Endothelial cell of umbilical vein (primary cell): ENCODE measurements at regions not wholly inside any gene's neighbourhood (a gene's known extent, or its start where the extent isn't known, plus 50 kb on each side); places are given as distances from the start of the nearest gene placed in this dataset.

Experiments
- BruUV-seq: library from RNA; stranded (reverse); fragments of 400-500 nt; replicated peaks from 2 replicates; lab custom pipeline; 2021; lab: Mats Ljungman, UMichigan
- CTCF ChIA-PET: fragments of 300-600, 350-600 bp; sonication (Branson Sonifier 250); formaldehyde crosslinking; loops from one replicate; lab custom pipeline; 2021; ENCODE audit warnings: antibody characterized with exemption, inconsistent platforms; lab: Charles Lee
- POLR2A ChIA-PET: fragments of 300-600, 350-600 bp; sonication (Branson Sonifier 250); formaldehyde crosslinking; loops from one replicate; lab custom pipeline; 2021; ENCODE audit warnings: antibody characterized with exemption, inconsistent platforms; lab: Charles Lee
- DNase-seq: peaks from one replicate; pipeline ENCODE4 v3.0.0-alpha.2; 2011; ENCODE audit warnings: low read depth, low spot score
- FAIRE-seq: peaks from 2 replicates; lab custom pipeline; 2011; peaks lifted over from hg19 to GRCh38; lab: Jason Lieb, UNC
- H2AFZ ChIP-seq: 2 replicates; pipeline ENCODE4 v1.6.0; 2012; ENCODE audit warnings: low read depth, low read length, control low read depth, inconsistent platforms
- H3K27ac ChIP-seq: 2 replicates; pipeline ENCODE4 v1.5.1; 2011; ENCODE audit warnings: low read depth, mild to moderate bottlenecking, control low read depth, low read length, moderate library complexity; ENCODE audit not compliant: insufficient read depth
- H3K27me3 ChIP-seq, 2 experiments: 2 replicates each; pipeline versions ENCODE4 v1.6.0 to v1.6.1; 2011; ENCODE audit warnings: low read length in 2 of 2, mixed read lengths in 1 of 2; ENCODE audit not compliant: control insufficient read depth in 2 of 2, insufficient read depth in 2 of 2
- H3K36me3 ChIP-seq, 2 experiments: 2 replicates in 1 of 2; 3 replicates in 1 of 2; pipeline ENCODE4 v1.5.1; 2011; ENCODE audit warnings: low read length in 2 of 2, mild to moderate bottlenecking in 1 of 2, moderate library complexity in 1 of 2; ENCODE audit not compliant: control insufficient read depth in 2 of 2, insufficient read depth in 2 of 2; ENCODE audit errors: extremely low read depth in 1 of 2
- H3K4me1 ChIP-seq: 3 replicates; pipeline ENCODE4 v1.5.1; 2011; ENCODE audit warnings: mild to moderate bottlenecking, low read length; ENCODE audit not compliant: control insufficient read depth, insufficient read depth; ENCODE audit errors: extremely low read depth
- H3K4me2 ChIP-seq: 2 replicates; pipeline ENCODE4 v1.6.1; 2011; ENCODE audit warnings: low read length, control low read depth, mixed read lengths; ENCODE audit not compliant: insufficient read depth
- H3K4me3 ChIP-seq, 3 experiments: fragments of 200-600 bp in 1 of 3; sonication (generic), shearing (Covaris generic) in 1 of 3; replicated peaks in 1 of 3; 2 replicates each; pipeline ENCODE4 v1.5.1; 2011 to 2016; ENCODE audit warnings: control low read depth in 3 of 3, low read length in 3 of 3, mild to moderate bottlenecking in 2 of 3, inconsistent platforms in 1 of 3, low read depth in 1 of 3, moderate library complexity in 1 of 3; ENCODE audit not compliant: insufficient read depth in 1 of 3
- H3K79me2 ChIP-seq: 2 replicates; pipeline ENCODE4 v1.6.0; 2012; ENCODE audit warnings: low read length, inconsistent platforms; ENCODE audit not compliant: control insufficient read depth, insufficient read depth
- H3K9ac ChIP-seq: replicated peaks from 2 replicates; pipeline ENCODE3; 2011; ENCODE audit warnings: low read length, control low read depth; ENCODE audit not compliant: insufficient read depth; ENCODE audit errors: extremely low read depth
- H3K9me1 ChIP-seq: replicated peaks from 3 replicates; pipeline ENCODE4 v1.6.0; 2011; ENCODE audit warnings: mild to moderate bottlenecking, low read length; ENCODE audit not compliant: control insufficient read depth, insufficient read depth; ENCODE audit errors: extremely low read depth
- H3K9me3 ChIP-seq: replicated peaks from 2 replicates; pipeline ENCODE4 v1.5.1; 2012; ENCODE audit warnings: low read length, inconsistent platforms; ENCODE audit not compliant: control insufficient read depth, insufficient read depth
- H4K20me1 ChIP-seq: replicated peaks from 2 replicates; pipeline ENCODE3; 2011; ENCODE audit warnings: mild to moderate bottlenecking, low read length; ENCODE audit not compliant: control insufficient read depth, insufficient read depth; ENCODE audit errors: extremely low read depth
- CTCF ChIP-seq, 2 donors: IDR thresholded peaks; 1 replicate in 1 of 2; 2 replicates in 1 of 2; pipeline ENCODE4 v1.5.1; 2011; ENCODE audit warnings: low read length in 2 of 2, mild to moderate bottlenecking in 2 of 2, moderate library complexity in 2 of 2, control low read depth in 1 of 2, inconsistent platforms in 1 of 2, low read depth in 1 of 2; ENCODE audit not compliant: insufficient read depth in 1 of 2; ENCODE audit errors: extremely low read depth in 1 of 2
- EZH2 ChIP-seq: IDR thresholded peaks from 2 replicates; pipeline ENCODE4 v1.6.1; 2012; ENCODE audit warnings: borderline replicate concordance, low read depth, mild to moderate bottlenecking, moderate library complexity, low read length, inconsistent platforms; ENCODE audit not compliant: severe bottlenecking
- FOS ChIP-seq: IDR thresholded peaks from 2 replicates; pipeline ENCODE4 v1.6.1; 2011; ENCODE audit warnings: mild to moderate bottlenecking, low read length, moderate library complexity, borderline replicate concordance; ENCODE audit not compliant: insufficient read depth
- GATA2 ChIP-seq: IDR thresholded peaks from 2 replicates; pipeline ENCODE4 v1.7.0; 2011; ENCODE audit warnings: low read depth, mild to moderate bottlenecking, moderate library complexity, mixed read lengths, low read length; ENCODE audit not compliant: insufficient read length, insufficient read depth
- JUN ChIP-seq: IDR thresholded peaks from 2 replicates; pipeline ENCODE4 v1.6.1; 2011; ENCODE audit warnings: borderline replicate concordance, low read depth; ENCODE audit not compliant: insufficient read length, insufficient read depth
- MAX ChIP-seq: IDR thresholded peaks from 2 replicates; pipeline ENCODE4 v1.6.1; 2011; ENCODE audit not compliant: insufficient read depth, insufficient read length
- MYC ChIP-seq: IDR thresholded peaks from one replicate; pipeline ENCODE4 v1.6.1; 2011; ENCODE audit warnings: mild to moderate bottlenecking, low read depth, low read length
- POLR2A ChIP-seq: IDR thresholded peaks from 2 replicates; pipeline ENCODE4 v1.6.1; 2012; ENCODE audit warnings: low read depth, mild to moderate bottlenecking, control low read depth, low read length
- POLR2AphosphoS5 ChIP-seq: IDR thresholded peaks from 2 replicates; pipeline ENCODE4 v1.6.1; 2012; ENCODE audit warnings: low read depth, mild to moderate bottlenecking, control low read depth, low read length, moderate library complexity; ENCODE audit not compliant: insufficient read depth
- dilution Hi-C: fragments of 300-500 bp; cut with MboI; formaldehyde crosslinking; loops from one replicate; pipeline ENCODE4 v1.15.0; 2019; ENCODE audit warnings: low sequenced_read_pairs; ENCODE audit not compliant: extremely low pct_ligation_motif_present
- intact Hi-C: fragments of 100-400 bp; cut with micrococcal nuclease; formaldehyde crosslinking; loops from one replicate; pipeline ENCODE4 v1.10.0; 2022

- no peak for DNase-seq
These were observed 141.1 kb upstream of the CITED2 start for GRCh38 chr6:139515511-139515910.

More at GRCh38 chr6:139515511-139515910, 141.1 kb upstream of the CITED2 start:
- no peak overlapping the region for H3K9ac ChIP-seq
- intact Hi-C loops: no loop called here
- no peak overlapping the region for H3K4me2 ChIP-seq
- H3K9me3 ChIP-seq: no peaks in the 10 kb centered on the region
- dilution Hi-C loops: no loop called here
- BruUV-seq: no TSS peak
- no peaks in the 10 kb centered on the region for H3K27me3 ChIP-seq
- no peaks in the 10 kb centered on the region for H4K20me1 ChIP-seq
- peaks cover 3% of the 10 kb centered on the region for H3K4me1 ChIP-seq
- TF ChIP-seq CTCF (IDR thresholded peaks at IDR 0.05; ENCODE audit: extremely low read depth in 1 of 2, insufficient read depth in 1 of 2, low read depth in 1 of 2, low read length in 2 of 2): no peak
- no peak for TF ChIP-seq FOS
- TF ChIP-seq GATA2: no peak
- no peak for TF ChIP-seq POLR2A
- no peak for TF ChIP-seq EZH2
- no peak for TF ChIP-seq JUN
- TF ChIP-seq MYC: no peak
- TF ChIP-seq POLR2AphosphoS5: no peak
- TF ChIP-seq MAX: no peak
- H3K4me3 ChIP-seq: no peak overlapping the region
- H2AFZ ChIP-seq: no peak overlapping the region
- no peaks in the 10 kb centered on the region for H3K36me3 ChIP-seq
- H3K27ac ChIP-seq: no peak overlapping the region
- no peaks in the 10 kb centered on the region for H3K79me2 ChIP-seq
- ChIA-PET POLR2A (no interaction called here), CTCF (no interaction called here)
- no peak for FAIRE-seq
- H3K9me1 ChIP-seq: no peaks in the 10 kb centered on the region
